AG09309 (cell line): ENCODE measurements at regions not wholly inside any gene's neighbourhood (a gene's known extent, or its start where the extent isn't known, plus 50 kb on each side); places are given as distances from the start of the nearest gene placed in this dataset.

Experiments
- DNase-seq: peaks from one replicate; pipeline ENCODE4 v3.0.0-alpha.2; 2010; ENCODE audit warnings: low read depth
- H3K4me3 ChIP-seq: 2 replicates; pipeline ENCODE4 v1.5.1; 2011; ENCODE audit warnings: mild to moderate bottlenecking, low read depth, low read length, moderate library complexity; ENCODE audit not compliant: control insufficient read depth
- TF ChIP-seq, protein P1 (sequence below): IDR thresholded peaks from 2 replicates; pipeline ENCODE4 v1.5.1; 2011; ENCODE audit warnings: mild to moderate bottlenecking, low read depth, low read length, inconsistent platforms; ENCODE audit not compliant: insufficient read depth, control insufficient read depth; ENCODE audit errors: missing control alignments

DNA sequence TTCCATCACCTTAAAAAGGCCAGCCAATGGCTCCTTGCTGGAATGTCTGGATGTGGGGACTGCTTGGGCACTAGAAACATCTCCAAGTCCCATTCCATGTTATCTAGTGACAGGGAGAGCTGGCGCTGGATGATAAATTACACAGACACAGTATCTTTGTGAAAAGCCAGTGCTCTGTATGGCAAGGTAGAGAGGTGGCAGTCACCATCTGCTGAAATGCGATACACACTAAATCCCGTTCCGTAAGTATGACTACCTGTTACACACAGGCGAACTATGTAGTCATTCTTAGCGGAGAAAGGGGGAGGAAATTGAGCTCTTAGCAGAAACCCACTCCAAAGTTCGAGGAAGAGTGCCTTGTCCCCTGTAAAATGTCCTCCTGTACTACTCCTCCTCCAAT, 81.0 kb upstream of the MYOCD start:
- no peak overlapping the region for H3K4me3 ChIP-seq
- TF ChIP-seq, protein P1, sequence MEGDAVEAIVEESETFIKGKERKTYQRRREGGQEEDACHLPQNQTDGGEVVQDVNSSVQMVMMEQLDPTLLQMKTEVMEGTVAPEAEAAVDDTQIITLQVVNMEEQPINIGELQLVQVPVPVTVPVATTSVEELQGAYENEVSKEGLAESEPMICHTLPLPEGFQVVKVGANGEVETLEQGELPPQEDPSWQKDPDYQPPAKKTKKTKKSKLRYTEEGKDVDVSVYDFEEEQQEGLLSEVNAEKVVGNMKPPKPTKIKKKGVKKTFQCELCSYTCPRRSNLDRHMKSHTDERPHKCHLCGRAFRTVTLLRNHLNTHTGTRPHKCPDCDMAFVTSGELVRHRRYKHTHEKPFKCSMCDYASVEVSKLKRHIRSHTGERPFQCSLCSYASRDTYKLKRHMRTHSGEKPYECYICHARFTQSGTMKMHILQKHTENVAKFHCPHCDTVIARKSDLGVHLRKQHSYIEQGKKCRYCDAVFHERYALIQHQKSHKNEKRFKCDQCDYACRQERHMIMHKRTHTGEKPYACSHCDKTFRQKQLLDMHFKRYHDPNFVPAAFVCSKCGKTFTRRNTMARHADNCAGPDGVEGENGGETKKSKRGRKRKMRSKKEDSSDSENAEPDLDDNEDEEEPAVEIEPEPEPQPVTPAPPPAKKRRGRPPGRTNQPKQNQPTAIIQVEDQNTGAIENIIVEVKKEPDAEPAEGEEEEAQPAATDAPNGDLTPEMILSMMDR = no peak
- no peak for DNase-seq

DNA sequence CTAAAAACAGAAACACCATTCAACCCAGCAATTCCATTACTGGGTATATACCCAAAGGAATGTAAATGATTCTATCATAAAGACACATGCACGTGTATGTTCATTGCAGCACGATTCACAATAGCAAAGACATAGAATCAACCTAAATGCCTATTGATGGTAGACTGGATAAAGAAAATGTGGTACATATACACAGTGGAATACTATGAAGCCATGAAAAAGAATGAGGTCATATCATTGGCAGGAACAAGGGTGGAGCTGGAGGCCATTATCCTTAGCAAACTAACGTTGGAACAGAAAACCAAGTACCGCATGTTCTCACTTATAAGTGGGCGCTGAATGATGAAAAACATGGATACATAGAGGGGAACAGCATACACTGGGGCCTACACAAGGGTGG, 77.2 kb upstream of the MYOCD start:
- H3K4me3 ChIP-seq = no peak overlapping the region
- TF ChIP-seq, protein P1 = no peak
- no peak for DNase-seq

DNA sequence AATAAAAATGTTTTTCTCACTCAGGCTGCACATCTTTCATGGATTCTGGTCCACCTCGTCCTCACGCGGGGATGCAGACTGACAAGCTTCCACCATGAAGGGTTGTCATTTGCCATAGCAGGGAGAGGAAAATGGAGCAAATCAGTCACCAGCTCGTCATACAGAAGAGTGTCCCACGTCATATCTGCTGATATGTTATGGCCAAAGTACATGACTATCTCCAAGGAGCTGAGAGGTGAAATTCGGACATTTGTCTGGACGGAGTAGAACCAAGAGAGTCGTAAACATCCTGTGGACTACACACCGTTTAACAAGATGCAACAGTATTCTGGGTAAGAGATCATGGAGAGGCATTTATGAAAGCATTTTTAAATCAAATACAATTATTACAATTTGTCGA, 75.3 kb upstream of the MYOCD start:
- TF ChIP-seq, protein P1 = no peak
- DNase-seq = no peak
- H3K4me3 ChIP-seq = no peak overlapping the region

DNA sequence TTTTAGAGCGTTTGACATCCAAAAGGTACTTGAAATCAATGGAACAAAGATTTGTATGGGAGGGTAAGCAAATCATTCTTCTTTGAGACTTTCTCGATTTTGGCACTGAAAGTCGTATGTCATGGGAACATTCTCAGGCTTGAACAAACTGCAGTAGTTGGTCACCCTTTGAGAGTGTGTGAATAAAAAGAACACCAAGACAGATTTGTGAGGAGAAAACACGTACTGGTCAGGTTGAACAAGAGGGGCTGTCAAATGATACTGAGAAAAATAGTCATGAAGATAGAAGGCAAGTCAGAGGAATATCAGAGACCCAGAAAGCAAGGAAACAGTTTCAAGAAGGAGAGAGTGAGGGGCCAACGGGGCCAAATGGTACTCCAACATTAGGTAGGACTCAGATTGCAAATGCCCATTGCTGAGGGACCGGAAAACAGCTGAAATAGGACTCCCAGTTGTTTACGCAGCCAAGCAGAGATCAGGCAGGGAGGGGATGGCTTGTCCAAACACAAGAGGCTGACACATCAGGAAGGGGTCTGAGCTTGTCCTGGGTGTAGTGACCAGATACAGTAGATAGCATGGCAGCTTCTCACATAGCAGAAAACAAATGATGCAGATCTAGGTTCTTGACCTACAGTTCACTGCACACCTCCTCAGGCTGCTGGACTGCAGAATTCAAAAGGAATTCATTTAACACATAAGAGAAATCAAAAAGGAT, 74.5 kb upstream of the MYOCD start:
- no peak for DNase-seq
- H3K4me3 ChIP-seq = no peak overlapping the region
- TF ChIP-seq, protein P1 = no peak

DNA sequence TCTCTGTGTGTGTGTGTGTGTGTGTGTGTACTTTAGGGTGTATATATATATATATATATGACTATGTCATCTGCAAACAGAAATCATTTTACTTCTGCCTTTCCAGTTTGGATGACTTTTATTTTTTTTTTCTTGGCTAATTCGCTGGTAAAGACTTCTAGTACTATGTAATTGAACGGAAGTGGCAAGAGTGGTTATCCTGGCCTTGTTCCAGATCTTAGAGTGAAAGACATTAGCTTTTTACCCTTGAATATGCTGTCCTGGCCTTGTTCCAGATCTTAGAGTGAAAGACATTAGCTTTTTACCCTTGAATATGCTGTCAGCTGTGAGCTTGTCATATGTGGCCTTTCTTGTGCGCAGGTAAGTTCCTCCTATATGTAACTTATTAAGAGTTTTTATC, 72.7 kb upstream of the MYOCD start:
- no peak for DNase-seq
- TF ChIP-seq, protein P1 = no peak
- H3K4me3 ChIP-seq = no peak overlapping the region

DNA sequence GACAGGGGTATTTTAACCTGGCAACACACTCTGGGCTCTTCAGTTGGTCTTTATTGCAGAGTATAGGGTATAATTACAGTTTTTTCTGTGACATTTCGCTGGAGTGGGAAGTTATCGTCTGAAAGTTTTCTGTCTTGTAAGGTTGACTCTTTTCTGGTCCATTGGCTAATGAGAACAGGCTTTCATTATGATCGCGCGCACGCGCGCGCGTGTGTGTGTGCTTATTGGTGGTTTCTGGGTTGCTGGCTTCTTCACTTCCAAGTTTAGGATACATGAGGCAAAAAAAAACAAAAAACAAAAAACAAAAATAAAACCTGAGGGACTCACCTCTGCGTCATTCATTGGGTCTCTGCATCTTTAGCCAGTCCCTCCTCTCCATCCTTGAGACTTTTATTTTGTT, 68.7 kb upstream of the MYOCD start:
- TF ChIP-seq, protein P1 = no peak
- no peak overlapping the region for H3K4me3 ChIP-seq
- no peak for DNase-seq

DNA sequence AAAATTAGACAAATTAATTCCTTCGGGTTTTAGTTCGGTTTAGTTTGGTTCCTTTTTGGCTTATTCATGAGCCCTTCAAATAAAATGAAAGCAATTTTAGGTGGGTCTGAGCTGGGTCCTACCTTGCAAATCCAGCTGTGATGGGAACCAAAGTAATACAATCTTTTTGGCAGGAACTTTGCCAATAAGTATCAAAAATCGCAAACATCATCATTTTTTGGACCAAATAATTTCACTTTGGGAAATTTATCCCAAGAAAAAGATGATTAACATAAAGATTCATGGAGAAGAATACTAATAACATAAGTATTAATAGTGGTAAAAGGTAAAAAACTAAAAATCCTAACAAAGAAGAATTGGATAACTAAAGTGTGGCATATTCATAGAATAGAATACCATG, 67.8 kb upstream of the MYOCD start:
- no peak for DNase-seq
- H3K4me3 ChIP-seq = no peak overlapping the region
- TF ChIP-seq, protein P1 = no peak
